Tibial artery (tissue), 4 donors: ENCODE measurements at regions not wholly inside any gene's neighbourhood (a gene's known extent, or its start where the extent isn't known, plus 50 kb on each side); places are given as distances from the start of the nearest gene placed in this dataset.

Experiments
- DNase-seq, 2 donors: peaks; one replicate each; pipeline ENCODE4 v3.0.0-alpha.2; 2019
- H3K27ac ChIP-seq, 2 donors: fragments of 200-600 bp; sonication (generic) in 1 of 2; 1 replicate in 1 of 2; 2 replicates in 1 of 2; pipeline ENCODE4 v1.5.1; 2018 to 2019; ENCODE audit warnings: mild to moderate bottlenecking in 1 of 2
- H3K27me3 ChIP-seq, 2 donors: fragments of 200-600 bp; sonication (generic) in 1 of 2; one replicate each; pipeline versions ENCODE4 v1.5.1 to v1.6.0; 2016 to 2019
- H3K36me3 ChIP-seq, 3 donors: fragments of 200-600 bp; sonication (generic) in 2 of 3; one replicate each; pipeline ENCODE4 v1.5.1; 2016 to 2019; ENCODE audit warnings: mild to moderate bottlenecking in 2 of 3
- H3K4me1 ChIP-seq, 4 donors: fragments of 200-600 bp; sonication (generic) in 2 of 4; 1 replicate in 3 of 4; 2 replicates in 1 of 4; pipeline ENCODE4 v1.5.1; 2016 to 2019
- H3K4me3 ChIP-seq, 2 donors: fragments of 200-600 bp; sonication (generic) in 1 of 2; 1 replicate in 1 of 2; 2 replicates in 1 of 2; pipeline ENCODE4 v1.5.1; 2018 to 2019; ENCODE audit warnings: mild to moderate bottlenecking in 2 of 2
- H3K9me3 ChIP-seq, 3 donors: fragments of 200-600 bp; sonication (generic) in 1 of 3; one replicate each; pipeline ENCODE4 v1.5.1; 2016 to 2019
- CTCF ChIP-seq, 2 experiments: fragments of 200-600 bp in 1 of 2; fragments of 450-650 bp in 1 of 2; IDR thresholded peaks; one replicate each; pipeline ENCODE4 v1.5.1; 2017 to 2019; ENCODE audit warnings: antibody characterized with exemption in 2 of 2, mild to moderate bottlenecking in 1 of 2, moderate library complexity in 1 of 2
- intact Hi-C: fragments of 100-400 bp; cut with DNase I; formaldehyde crosslinking; loops from one replicate; pipeline ENCODE4 v1.15.0; 2023; ENCODE audit warnings: low total_unique reads

GRCh38 chr4:31365006-31365690 is 645.0 kb downstream of the PCDH7 start:
- intact Hi-C loops, result loop anchor here (5.0 kb wide), 1 partner anchor 658 kb away; no protein-coding TSS in a partner anchor

GRCh38 chr4:31366041-31366440 is 645.9 kb downstream of the PCDH7 start:
- Histone ChIP-seq H3K4me3 (no peak overlapping the region), H3K4me1 (no peaks in the 10 kb centered on the region), H3K36me3 (no peaks in the 10 kb centered on the region), H3K27me3 (no peaks in the 10 kb centered on the region), H3K9me3 (no peaks in the 10 kb centered on the region), H3K27ac (no peak overlapping the region)
- TF ChIP-seq CTCF (IDR thresholded peaks at IDR 0.05), result no peak
- intact Hi-C loops, result loop anchor here (5.0 kb wide), 1 partner anchor 659 kb away; no protein-coding TSS in a partner anchor
- DNase-seq, result no peak

More at GRCh38 chr4:31365006-31365690, 645.0 kb downstream of the PCDH7 start:
- Histone ChIP-seq H3K9me3 (no peaks in the 10 kb centered on the region), H3K36me3 (no peaks in the 10 kb centered on the region), H3K27me3 (no peaks in the 10 kb centered on the region), H3K4me1 (no peaks in the 10 kb centered on the region), H3K27ac (no peak overlapping the region), H3K4me3 (no peak overlapping the region)
- no peak for DNase-seq
- no peak for TF ChIP-seq CTCF (IDR thresholded peaks at IDR 0.05)

GRCh38 chr4:31370866-31371465 is 650.8 kb downstream of the PCDH7 start:
- no peak for DNase-seq
- Histone ChIP-seq H3K27ac (no peak overlapping the region), H3K4me1 (no peaks in the 10 kb centered on the region), H3K9me3 (no peaks in the 10 kb centered on the region), H3K36me3 (no peaks in the 10 kb centered on the region), H3K4me3 (no peak overlapping the region), H3K27me3 (no peaks in the 10 kb centered on the region)
- intact Hi-C loops, result no loop called here
- TF ChIP-seq CTCF (IDR thresholded peaks at IDR 0.05), result peak; percentile 68 to 71

GRCh38 chr4:31374256-31374960 is 654.2 kb downstream of the PCDH7 start:
- Histone ChIP-seq H3K27ac (no peak overlapping the region), H3K9me3 (no peaks in the 10 kb centered on the region), H3K4me1 (no peaks in the 10 kb centered on the region), H3K27me3 (no peaks in the 10 kb centered on the region), H3K4me3 (no peak overlapping the region), H3K36me3 (no peaks in the 10 kb centered on the region)
- intact Hi-C loops, result no loop called here
- TF ChIP-seq CTCF (IDR thresholded peaks at IDR 0.05), result no peak
- DNase-seq, result no peak

GRCh38 chr4:31375936-31376335 is 655.8 kb downstream of the PCDH7 start:
- TF ChIP-seq CTCF (IDR thresholded peaks at IDR 0.05), result no peak
- no peaks in the 10 kb centered on the region for H3K9me3 ChIP-seq
- no peak for DNase-seq
- no peak overlapping the region for H3K4me3 ChIP-seq
- no peak overlapping the region for H3K27ac ChIP-seq
- H3K27me3 ChIP-seq, result no peaks in the 10 kb centered on the region
- H3K4me1 ChIP-seq, result no peaks in the 10 kb centered on the region
- intact Hi-C loops, result no loop called here
- no peaks in the 10 kb centered on the region for H3K36me3 ChIP-seq
